Fibroblast of villous mesenchyme (primary cell): ENCODE measurements at regions not wholly inside any gene's neighbourhood (a gene's known extent, or its start where the extent isn't known, plus 50 kb on each side); places are given as distances from the start of the nearest gene placed in this dataset.

Source experiments
- DNase-seq: peaks from one replicate; pipeline ENCODE4 v3.0.0-alpha.2; 2010; ENCODE audit warnings: low read depth
- H3K4me3 ChIP-seq: 2 replicates; pipeline ENCODE4 v1.5.1; 2011; ENCODE audit warnings: low read depth, mild to moderate bottlenecking, low read length
- TF ChIP-seq, protein P1 (sequence below): IDR thresholded peaks from 2 replicates; pipeline ENCODE4 v1.5.1; 2012; ENCODE audit warnings: low read depth, mild to moderate bottlenecking, low read length; ENCODE audit not compliant: insufficient read depth

DNA sequence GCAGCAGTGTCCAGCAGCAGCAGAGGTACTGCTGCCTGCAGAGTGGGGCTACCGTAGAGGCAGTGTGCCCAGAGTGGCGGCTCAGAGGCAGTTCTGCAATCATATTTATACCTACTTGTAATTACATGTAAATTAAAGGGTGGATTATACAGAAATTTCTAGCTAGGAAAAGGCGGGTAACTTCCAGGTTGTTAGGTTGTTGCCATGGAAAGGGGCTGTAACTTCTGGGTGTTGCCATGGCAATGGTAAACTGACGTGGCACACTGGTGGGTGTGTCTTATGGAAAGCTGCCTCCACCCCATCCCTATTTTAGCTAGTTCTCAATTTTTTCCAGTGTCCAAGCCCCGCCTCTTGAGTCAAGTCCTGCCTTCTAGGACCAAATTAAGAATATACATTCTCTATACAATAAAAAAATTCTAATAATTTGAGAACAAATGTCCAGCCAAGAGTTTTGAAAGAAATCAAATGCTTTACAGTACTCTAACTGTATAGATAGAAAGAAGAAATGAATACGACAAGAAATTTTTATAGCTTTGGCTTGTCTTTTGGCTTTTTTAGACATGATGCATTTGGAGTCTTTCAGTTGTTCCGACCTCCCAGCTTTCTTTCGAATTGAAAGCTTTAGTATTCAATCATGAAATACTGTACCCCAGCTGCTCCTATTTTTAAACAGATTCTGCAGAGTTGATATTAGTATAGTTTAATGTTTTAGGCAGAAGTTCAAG is 816.6 kb downstream of the DIAPH3 start:
- TF ChIP-seq, protein P1, sequence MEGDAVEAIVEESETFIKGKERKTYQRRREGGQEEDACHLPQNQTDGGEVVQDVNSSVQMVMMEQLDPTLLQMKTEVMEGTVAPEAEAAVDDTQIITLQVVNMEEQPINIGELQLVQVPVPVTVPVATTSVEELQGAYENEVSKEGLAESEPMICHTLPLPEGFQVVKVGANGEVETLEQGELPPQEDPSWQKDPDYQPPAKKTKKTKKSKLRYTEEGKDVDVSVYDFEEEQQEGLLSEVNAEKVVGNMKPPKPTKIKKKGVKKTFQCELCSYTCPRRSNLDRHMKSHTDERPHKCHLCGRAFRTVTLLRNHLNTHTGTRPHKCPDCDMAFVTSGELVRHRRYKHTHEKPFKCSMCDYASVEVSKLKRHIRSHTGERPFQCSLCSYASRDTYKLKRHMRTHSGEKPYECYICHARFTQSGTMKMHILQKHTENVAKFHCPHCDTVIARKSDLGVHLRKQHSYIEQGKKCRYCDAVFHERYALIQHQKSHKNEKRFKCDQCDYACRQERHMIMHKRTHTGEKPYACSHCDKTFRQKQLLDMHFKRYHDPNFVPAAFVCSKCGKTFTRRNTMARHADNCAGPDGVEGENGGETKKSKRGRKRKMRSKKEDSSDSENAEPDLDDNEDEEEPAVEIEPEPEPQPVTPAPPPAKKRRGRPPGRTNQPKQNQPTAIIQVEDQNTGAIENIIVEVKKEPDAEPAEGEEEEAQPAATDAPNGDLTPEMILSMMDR: no peak
- no peak overlapping the region for H3K4me3 ChIP-seq
- no peak for DNase-seq

DNA sequence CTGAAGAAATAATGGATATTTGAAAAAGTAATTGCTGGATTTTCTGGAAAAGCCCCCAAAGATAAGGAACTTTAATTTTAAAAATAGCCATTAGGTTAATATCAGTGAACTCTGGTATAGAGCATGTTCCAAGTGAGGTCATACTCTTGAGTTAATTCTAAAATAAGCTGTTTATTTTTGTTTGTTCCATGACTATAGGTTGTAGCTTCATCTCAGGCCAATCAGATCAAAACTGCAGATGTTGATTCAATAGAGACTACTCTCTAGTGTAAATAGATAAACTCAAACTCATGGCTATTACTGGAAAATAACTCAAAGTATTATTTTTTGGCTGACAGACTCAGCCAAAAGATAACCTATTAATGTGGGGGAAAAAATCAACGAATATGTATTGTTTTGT is 815.1 kb downstream of the DIAPH3 start:
- H3K4me3 ChIP-seq: no peak overlapping the region
- no peak for DNase-seq
- TF ChIP-seq, protein P1: no peak

DNA sequence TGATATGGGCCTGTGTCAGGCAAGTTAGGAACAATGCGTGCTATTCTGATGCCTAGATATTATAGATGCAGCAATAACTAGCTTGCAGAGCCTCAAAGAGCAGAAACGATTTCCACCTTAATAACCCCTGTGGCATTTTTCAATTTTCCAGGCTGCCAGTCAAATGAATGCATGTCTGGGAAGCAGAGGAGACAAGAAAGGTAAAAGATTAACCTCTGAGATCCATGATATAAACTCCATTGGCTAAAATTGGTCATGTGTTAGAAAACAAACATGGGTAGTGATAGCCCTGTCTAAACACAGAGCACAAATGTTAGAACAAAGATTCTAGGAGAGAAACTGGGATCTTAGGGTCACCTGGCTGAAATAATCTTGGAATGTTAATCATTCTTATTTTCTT is 811.1 kb downstream of the DIAPH3 start:
- no peak overlapping the region for H3K4me3 ChIP-seq
- no peak for DNase-seq
- TF ChIP-seq, protein P1: no peak

DNA sequence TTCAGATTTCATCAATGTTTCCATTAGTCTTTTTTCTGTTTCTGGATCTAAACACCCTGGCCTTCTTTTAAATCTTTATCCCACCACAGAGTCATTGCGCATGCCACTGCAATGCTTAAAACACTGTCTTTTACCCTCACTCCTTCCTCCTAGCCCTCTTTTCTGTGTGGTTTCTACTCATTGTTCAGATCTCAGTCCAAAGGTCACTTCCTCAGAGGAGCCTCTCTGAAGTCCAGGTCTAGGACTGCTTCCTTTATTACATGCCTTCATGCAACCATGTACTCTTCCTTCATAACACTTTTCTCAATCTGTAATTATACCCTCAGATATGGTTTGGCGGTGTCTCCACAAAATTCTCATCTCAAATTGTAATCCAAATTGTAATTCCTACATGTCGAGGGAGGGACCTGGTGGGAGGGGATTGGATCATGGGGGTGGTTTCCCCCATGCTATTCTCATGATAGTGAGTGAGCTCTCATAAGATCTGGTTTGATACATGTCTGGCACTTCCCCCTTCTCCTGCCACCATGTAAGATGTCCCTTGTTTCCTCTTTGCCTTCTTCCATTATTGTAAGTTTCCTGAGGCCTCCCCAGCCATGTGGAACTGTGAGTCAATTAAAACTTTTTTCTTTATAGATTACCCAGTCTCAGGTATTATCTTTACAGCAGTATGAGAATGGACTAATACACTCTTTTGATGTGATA is 808.9 kb downstream of the DIAPH3 start:
- H3K4me3 ChIP-seq: no peak overlapping the region
- DNase-seq: no peak
- TF ChIP-seq, protein P1: no peak

DNA sequence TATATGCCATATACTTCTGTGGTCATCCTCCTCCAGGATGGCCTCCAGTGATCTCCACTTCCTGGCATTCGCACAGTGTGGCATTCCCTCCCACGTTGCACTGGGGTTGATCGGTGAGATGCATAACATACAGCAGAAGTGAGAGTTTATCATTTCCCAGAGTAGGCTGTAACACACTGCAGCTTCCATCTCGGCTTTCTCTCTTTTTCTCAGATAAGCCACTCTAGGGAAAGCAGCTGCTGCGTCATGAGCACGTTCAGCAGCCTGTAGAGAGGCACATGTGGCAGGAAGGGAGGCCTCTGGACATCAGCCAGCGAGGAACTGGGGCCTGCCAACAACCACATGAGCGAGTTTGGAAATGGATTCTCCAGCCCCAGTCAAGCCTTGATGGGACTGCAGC is 807.1 kb downstream of the DIAPH3 start:
- DNase-seq: peak; percentile 1

DNA sequence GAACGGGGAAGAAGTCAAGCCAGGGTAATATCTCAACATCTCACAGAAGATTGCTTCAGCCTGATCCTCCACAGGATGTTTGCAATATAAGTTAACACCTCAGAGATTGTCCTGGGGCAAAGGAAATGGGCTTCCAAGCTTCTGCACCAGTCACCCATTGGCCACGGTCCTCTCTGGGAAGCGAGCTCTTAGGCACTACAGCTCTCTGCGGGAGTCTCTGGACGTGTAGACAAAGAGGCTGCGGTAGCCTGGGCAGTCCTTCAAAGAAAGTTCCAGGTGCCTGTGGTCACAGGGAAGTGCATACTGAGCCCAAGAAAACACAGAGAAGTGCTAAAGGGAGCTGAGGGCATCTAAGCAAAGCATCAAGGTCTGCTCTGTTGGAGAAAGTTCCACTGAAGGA is 805.7 kb downstream of the DIAPH3 start:
- no peak for DNase-seq
- no peak overlapping the region for H3K4me3 ChIP-seq
- TF ChIP-seq, protein P1: no peak

More for the DNA sequence above, 807.1 kb downstream of the DIAPH3 start:
- TF ChIP-seq, protein P1: no peak
- no peak overlapping the region for H3K4me3 ChIP-seq
